Endodermal cell (in vitro differentiated cells): ENCODE measurements at regions not wholly inside any gene's neighbourhood (a gene's known extent, or its start where the extent isn't known, plus 50 kb on each side); places are given as distances from the start of the nearest gene placed in this dataset.
"Not testable (repeated sequence)": the region's sequence is repeated elsewhere in the genome, so short reads cannot be mapped to it uniquely, and the experiment has no call there.

Source experiments
- DNase-seq: peaks from one replicate; pipeline ENCODE4 v3.0.0-alpha.2; 2017
- H3K27ac ChIP-seq: 2 replicates; pipeline ENCODE4 v1.5.1; 2013; ENCODE audit warnings: mild to moderate bottlenecking, low read depth, low read length, moderate library complexity
- H3K27me3 ChIP-seq: 2 replicates; pipeline ENCODE4 v1.6.1; 2013; ENCODE audit warnings: mild to moderate bottlenecking, low read length, moderate library complexity; ENCODE audit not compliant: insufficient read depth, control insufficient read depth, poor library complexity, severe bottlenecking
- H3K36me3 ChIP-seq: 2 replicates; pipeline ENCODE4 v1.7.0; 2013; ENCODE audit warnings: mild to moderate bottlenecking, low read length, moderate library complexity; ENCODE audit not compliant: control insufficient read depth, insufficient read depth
- H3K4me1 ChIP-seq: one replicate; pipeline ENCODE4 v1.7.0; 2013; ENCODE audit warnings: low read length; ENCODE audit not compliant: control insufficient read depth, insufficient read depth
- H3K4me3 ChIP-seq: 2 replicates; pipeline ENCODE4 v1.5.1; 2013; ENCODE audit warnings: mild to moderate bottlenecking, low read length, moderate library complexity
- H3K9ac ChIP-seq: 2 replicates; pipeline ENCODE4 v1.6.1; 2013; ENCODE audit warnings: mild to moderate bottlenecking, low read length, moderate library complexity; ENCODE audit not compliant: poor library complexity, severe bottlenecking; ENCODE audit errors: extremely low read depth
- H3K9me3 ChIP-seq: 2 replicates; pipeline ENCODE4 v1.6.1; 2013; ENCODE audit warnings: mild to moderate bottlenecking, low read length, moderate library complexity; ENCODE audit not compliant: control insufficient read depth
- H3K27ac Mint-ChIP-seq: 2 replicates; pipeline ENCODE4 v1.8.0; 2020; ENCODE audit warnings: mixed read lengths
- H3K27me3 Mint-ChIP-seq: 2 replicates; pipeline ENCODE4 v1.8.0; 2021; ENCODE audit warnings: mild to moderate bottlenecking, mixed read lengths; ENCODE audit not compliant: insufficient read depth
- H3K36me3 Mint-ChIP-seq: 2 replicates; pipeline ENCODE4 v1.8.0; 2020; ENCODE audit warnings: low read depth, mixed read lengths
- H3K4me1 Mint-ChIP-seq: 2 replicates; pipeline ENCODE4 v1.8.0; 2020; ENCODE audit warnings: mixed read lengths
- H3K4me3 Mint-ChIP-seq: 2 replicates; pipeline ENCODE4 v1.8.0; 2020; ENCODE audit warnings: mild to moderate bottlenecking, moderate library complexity, mixed read lengths
- H3K9me3 Mint-ChIP-seq: 2 replicates; pipeline ENCODE4 v1.8.0; 2020; ENCODE audit warnings: mild to moderate bottlenecking, mixed read lengths
- WGBS, 2 experiments: methylation state at CpG; one replicate each; pipeline versions ENCODE4 v1.1.5 to v1.1.7; 2013; ENCODE audit warnings: missing lambda C conversion rate in 2 of 2, mixed read lengths in 1 of 2; ENCODE audit not compliant: insufficient coverage in 1 of 2, insufficient read length in 1 of 2; 5-methylcytosine and 5-hydroxymethylcytosine counted together
- TF ChIP-seq, protein P1 (sequence below): fragments of 200-600 bp; sonication (generic); conservative IDR thresholded peaks from 2 replicates; pipeline ENCODE4 v1.5.0; 2021; ENCODE audit warnings: antibody characterized with exemption, mild to moderate bottlenecking

DNA sequence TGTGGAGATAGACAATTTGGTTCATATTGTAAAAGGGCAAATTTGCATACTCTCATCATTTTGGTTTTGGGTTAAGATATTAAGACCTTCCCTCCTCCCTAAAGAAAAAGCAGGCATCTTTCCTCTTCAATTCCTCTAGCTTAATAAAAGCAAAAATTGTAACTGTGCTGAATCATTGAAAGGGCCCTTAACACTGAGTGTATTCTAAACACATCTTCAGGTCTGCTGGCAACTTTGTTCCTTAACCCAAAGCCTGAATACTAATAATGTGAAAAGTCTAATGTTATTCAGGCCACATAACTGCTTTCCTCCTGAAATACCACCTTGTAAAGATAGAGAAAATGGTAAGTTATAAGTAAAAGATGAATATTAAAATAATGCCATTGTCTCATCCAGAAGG, 1200.5 kb upstream of the FAM98A start:
- peak overlapping the region; percentile 18 for H3K27ac Mint-ChIP-seq
- no peak overlapping the region for H3K4me3 Mint-ChIP-seq

GRCh38 chr2:34795586-34795985, 1196.5 kb upstream of the FAM98A start:
- peaks cover 14% of the 10 kb centered on the region for H3K36me3 Mint-ChIP-seq
- H3K4me3 ChIP-seq: peak overlapping the region; percentile 68
- H3K27ac Mint-ChIP-seq, H3K27me3 ChIP-seq, H3K36me3 ChIP-seq, H3K9me3 Mint-ChIP-seq, H3K4me1 ChIP-seq, H3K9ac ChIP-seq, H3K27me3 Mint-ChIP-seq, H3K4me3 Mint-ChIP-seq, H3K9me3 ChIP-seq, H3K27ac ChIP-seq: not testable (repeated sequence)
- H3K4me1 Mint-ChIP-seq: peaks cover 14% of the 10 kb centered on the region
- WGBS, 2 experiments: 61 to 72% methylated on average over 3 to 5 of the region's 5 CpGs
- peak; percentile 78 for DNase-seq

More for the DNA sequence above, 1200.5 kb upstream of the FAM98A start:
- Histone ChIP-seq H3K36me3 (peaks cover 4% of the 10 kb centered on the region), H3K4me3 (no peak overlapping the region), H3K27me3 (no peaks in the 10 kb centered on the region), H3K27ac (no peak overlapping the region), H3K9me3 (no peaks in the 10 kb centered on the region), H3K4me1 (peaks cover 5% of the 10 kb centered on the region), H3K9ac (no peak overlapping the region)
- no peaks in the 10 kb centered on the region for H3K9me3 Mint-ChIP-seq
- no peak for DNase-seq
- H3K27me3 Mint-ChIP-seq: no peaks in the 10 kb centered on the region
- H3K36me3 Mint-ChIP-seq: peaks cover 3% of the 10 kb centered on the region
- peaks cover 4% of the 10 kb centered on the region for H3K4me1 Mint-ChIP-seq
- TF ChIP-seq, protein P1, sequence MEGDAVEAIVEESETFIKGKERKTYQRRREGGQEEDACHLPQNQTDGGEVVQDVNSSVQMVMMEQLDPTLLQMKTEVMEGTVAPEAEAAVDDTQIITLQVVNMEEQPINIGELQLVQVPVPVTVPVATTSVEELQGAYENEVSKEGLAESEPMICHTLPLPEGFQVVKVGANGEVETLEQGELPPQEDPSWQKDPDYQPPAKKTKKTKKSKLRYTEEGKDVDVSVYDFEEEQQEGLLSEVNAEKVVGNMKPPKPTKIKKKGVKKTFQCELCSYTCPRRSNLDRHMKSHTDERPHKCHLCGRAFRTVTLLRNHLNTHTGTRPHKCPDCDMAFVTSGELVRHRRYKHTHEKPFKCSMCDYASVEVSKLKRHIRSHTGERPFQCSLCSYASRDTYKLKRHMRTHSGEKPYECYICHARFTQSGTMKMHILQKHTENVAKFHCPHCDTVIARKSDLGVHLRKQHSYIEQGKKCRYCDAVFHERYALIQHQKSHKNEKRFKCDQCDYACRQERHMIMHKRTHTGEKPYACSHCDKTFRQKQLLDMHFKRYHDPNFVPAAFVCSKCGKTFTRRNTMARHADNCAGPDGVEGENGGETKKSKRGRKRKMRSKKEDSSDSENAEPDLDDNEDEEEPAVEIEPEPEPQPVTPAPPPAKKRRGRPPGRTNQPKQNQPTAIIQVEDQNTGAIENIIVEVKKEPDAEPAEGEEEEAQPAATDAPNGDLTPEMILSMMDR: no peak

- Mint-ChIP-seq H3K27ac (peak overlapping the region; percentile 80), H3K4me1 (peaks cover 29% of the 10 kb centered on the region), H3K4me3 (no peak overlapping the region), H3K36me3 (peaks cover 11% of the 10 kb centered on the region), H3K27me3 (no peaks in the 10 kb centered on the region), H3K9me3 (peaks cover 15% of the 10 kb centered on the region)
- DNase-seq: no peak
- TF ChIP-seq, protein P1: no peak
- H3K4me1 ChIP-seq: no peaks in the 10 kb centered on the region
- H3K27me3 ChIP-seq: no peaks in the 10 kb centered on the region
- H3K9me3 ChIP-seq: no peaks in the 10 kb centered on the region
- peak overlapping the region; percentile 7 for H3K4me3 ChIP-seq
- H3K9ac ChIP-seq: no peak overlapping the region
- 79 to 92% methylated on average over 4 of the region's 4 CpGs for WGBS, 2 experiments
- H3K27ac ChIP-seq: no peak overlapping the region
- H3K36me3 ChIP-seq: no peaks in the 10 kb centered on the region
Measured at GRCh38 chr2:34789169-34789568, 1190.1 kb upstream of the FAM98A start.

- Histone ChIP-seq H3K4me3 (no peak overlapping the region), H3K27ac (no peak overlapping the region), H3K36me3 (no peaks in the 10 kb centered on the region), H3K9ac (no peak overlapping the region), H3K9me3 (no peaks in the 10 kb centered on the region), H3K4me1 (no peaks in the 10 kb centered on the region), H3K27me3 (no peaks in the 10 kb centered on the region)
- DNase-seq: no peak
- H3K4me1 Mint-ChIP-seq: peaks cover 29% of the 10 kb centered on the region
- H3K36me3 Mint-ChIP-seq: peaks cover 11% of the 10 kb centered on the region
- H3K27me3 Mint-ChIP-seq: no peaks in the 10 kb centered on the region
- TF ChIP-seq, protein P1: no peak
- H3K27ac Mint-ChIP-seq: no peak overlapping the region
- peaks cover 15% of the 10 kb centered on the region for H3K9me3 Mint-ChIP-seq
- no peak overlapping the region for H3K4me3 Mint-ChIP-seq
Measured at GRCh38 chr2:34787341-34787740, 1188.2 kb upstream of the FAM98A start.
